ENCODE measurements at regions not wholly inside any gene's neighbourhood (a gene's known extent, or its start where the extent isn't known, plus 50 kb on each side); places are given as distances from the start of the nearest gene placed in this dataset.

DNA sequence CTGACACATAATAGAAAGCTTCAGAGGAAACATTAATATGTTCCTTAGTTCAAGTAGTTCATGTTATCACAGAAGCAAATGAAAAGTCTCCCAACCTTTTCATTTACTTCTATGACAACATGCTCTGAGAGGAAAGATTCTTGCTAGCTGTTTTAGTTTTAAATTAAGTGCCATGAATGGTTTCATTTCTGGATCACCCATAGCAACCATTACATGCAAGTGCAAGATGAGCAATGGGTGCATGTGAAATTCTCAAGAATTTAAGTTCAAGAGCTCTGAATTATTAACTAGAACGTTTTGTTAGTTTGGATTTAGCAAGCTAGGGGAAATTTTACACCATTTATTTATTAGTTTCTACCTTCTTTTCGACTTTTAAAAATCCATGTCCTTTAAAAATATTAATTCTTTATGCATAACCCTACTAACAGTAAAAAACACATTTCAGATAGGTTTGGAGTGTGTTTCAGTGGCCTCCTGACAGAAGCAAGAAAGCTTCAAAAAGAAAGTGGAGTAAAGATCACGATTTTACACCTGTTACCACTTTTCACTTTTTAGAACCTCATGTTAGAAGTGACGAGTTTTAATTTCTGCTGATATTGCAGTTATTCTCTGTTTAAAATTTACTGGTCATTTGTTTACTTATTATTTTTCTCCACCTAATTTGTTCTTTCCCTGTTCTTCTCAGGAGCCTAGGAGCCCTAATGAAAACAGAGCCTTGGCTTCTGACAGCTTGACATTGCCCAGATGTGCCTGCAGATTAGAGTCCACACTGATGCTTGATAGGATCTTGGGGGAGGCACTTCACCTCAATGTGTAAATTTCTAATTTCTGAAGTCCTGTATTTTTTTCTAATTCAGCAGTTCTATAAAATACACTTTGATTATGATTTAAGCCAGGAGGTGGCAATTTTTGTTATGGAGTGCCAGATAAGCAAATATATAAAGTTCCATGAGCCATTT, 995.3 kb upstream of the PHF14 start:
- H3K4me3 ChIP-seq (ENCODE audit: low read depth, low read length), result no peak overlapping the region
- no peak for DNase-seq (ENCODE audit: low read depth)
- TF ChIP-seq, protein P1, sequence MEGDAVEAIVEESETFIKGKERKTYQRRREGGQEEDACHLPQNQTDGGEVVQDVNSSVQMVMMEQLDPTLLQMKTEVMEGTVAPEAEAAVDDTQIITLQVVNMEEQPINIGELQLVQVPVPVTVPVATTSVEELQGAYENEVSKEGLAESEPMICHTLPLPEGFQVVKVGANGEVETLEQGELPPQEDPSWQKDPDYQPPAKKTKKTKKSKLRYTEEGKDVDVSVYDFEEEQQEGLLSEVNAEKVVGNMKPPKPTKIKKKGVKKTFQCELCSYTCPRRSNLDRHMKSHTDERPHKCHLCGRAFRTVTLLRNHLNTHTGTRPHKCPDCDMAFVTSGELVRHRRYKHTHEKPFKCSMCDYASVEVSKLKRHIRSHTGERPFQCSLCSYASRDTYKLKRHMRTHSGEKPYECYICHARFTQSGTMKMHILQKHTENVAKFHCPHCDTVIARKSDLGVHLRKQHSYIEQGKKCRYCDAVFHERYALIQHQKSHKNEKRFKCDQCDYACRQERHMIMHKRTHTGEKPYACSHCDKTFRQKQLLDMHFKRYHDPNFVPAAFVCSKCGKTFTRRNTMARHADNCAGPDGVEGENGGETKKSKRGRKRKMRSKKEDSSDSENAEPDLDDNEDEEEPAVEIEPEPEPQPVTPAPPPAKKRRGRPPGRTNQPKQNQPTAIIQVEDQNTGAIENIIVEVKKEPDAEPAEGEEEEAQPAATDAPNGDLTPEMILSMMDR (IDR thresholded peaks at IDR 0.05; ENCODE audit: insufficient read depth, low read depth, low read length), result no peak

DNA sequence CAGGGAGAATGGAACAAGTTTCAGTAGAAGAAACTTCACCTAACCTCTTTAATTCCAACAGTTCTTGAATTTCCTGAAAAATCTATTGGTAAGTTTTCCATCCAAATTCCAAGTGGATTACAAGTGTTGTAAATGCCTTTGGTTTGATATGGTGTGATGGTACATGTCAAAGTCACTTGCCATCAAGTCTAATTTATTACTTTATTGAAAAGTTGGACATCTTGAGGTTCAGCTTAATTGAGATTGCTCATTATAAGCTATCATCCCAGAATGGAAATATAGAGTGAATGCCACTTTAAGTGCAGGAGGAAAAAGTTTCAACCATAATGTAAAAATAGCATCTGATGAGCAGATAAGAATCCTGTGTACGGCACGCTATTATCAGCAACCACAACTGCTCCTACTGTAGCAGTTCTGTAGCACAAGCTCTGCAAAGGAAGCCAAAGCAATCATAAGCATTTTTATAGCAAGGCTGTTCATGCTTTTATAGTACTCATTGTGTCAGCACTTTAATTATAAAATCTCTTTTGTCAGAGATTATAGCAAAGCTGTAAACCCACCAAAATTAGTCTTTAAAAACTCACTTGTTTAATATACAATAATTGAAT, 991.8 kb upstream of the PHF14 start:
- TF ChIP-seq, protein P1 (IDR thresholded peaks at IDR 0.05; ENCODE audit: insufficient read depth, low read depth, low read length), result no peak
- H3K4me3 ChIP-seq (ENCODE audit: low read depth, low read length), result no peak overlapping the region
- DNase-seq (ENCODE audit: low read depth), result no peak

DNA sequence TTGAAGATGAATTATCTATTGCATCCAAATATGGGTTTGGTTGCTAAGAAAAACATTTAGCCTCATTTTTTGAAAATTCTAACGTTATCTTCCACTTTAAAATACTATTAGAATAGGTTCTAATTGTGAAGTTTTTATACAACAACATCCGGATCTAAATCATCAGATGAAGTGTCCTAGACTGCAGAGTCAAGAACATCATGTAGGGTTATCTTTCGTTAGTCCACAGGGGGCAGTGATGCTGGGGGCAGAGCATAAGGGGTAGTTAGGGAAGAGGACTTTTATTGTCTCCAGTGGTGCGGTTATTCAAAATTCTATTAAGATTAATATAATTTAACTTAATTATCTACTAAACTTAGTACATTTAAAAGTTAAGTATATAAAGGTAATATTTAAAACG, 990.6 kb upstream of the PHF14 start:
- TF ChIP-seq, protein P1 (IDR thresholded peaks at IDR 0.05; ENCODE audit: insufficient read depth, low read depth, low read length), result no peak
- H3K4me3 ChIP-seq (ENCODE audit: low read depth, low read length), result no peak overlapping the region
- no peak for DNase-seq (ENCODE audit: low read depth)

DNA sequence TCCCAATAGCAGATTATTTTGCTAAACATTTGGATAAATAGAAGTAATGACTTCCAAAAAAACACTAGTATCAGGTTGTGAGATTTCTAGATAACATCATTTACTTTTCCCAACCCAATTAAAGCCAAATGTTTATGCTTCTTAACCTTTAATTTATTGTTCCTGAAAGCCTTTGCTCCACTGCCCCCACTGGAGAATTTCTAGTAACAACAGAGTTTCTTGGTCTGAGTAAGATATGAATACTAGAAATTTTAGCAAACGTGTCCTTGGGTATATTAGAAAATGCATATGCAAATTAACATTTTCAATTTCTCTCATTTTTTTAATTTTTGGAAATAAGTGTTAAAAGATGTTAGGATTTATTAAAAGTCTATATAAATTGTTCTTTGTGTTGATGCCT, 958.0 kb upstream of the PHF14 start:
- DNase-seq (ENCODE audit: low read depth), result no peak
- H3K4me3 ChIP-seq (ENCODE audit: low read depth, low read length), result no peak overlapping the region
- TF ChIP-seq, protein P1 (IDR thresholded peaks at IDR 0.05; ENCODE audit: insufficient read depth, low read depth, low read length), result no peak

DNA sequence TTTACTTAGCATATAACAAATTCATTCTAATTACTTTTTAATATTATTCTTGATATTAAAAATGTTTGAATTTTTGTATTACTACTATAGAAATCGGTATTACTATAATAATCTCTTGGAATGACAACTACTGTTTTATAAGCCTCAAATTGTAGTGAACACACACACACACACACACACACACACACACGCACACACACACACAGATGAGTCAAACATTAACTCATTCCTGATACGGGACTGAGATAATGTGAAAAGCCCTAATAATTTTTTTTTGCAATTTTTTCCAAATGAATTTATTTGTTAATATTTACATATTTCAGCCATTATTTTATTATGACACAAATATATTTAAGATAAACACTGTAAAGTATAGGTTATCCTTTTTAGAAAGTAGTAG, 951.2 kb upstream of the PHF14 start:
- TF ChIP-seq, protein P1 (IDR thresholded peaks at IDR 0.05; ENCODE audit: insufficient read depth, low read depth, low read length), result no peak
- H3K4me3 ChIP-seq (ENCODE audit: low read depth, low read length), result no peak overlapping the region
- DNase-seq (ENCODE audit: low read depth), result no peak

DNA sequence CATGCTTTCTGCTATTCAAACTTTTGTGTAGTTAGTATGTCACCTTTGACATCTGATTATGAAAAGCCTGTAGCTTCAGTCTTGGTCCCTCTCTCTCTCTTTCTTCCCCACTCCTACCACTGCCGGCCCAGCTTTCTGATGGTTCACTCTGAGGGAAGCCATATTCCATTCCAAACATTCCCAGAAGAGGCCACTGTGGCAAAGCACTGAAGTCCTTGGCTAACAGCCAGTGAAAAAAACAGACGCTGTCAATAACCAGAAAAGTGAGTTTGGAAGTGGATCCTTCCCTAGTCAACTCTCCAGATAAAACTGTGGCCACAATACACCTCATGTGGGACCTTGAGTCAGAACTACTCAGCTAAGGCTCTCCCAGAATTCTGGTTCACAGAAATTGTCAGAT, 950.7 kb upstream of the PHF14 start:
- no peak overlapping the region for H3K4me3 ChIP-seq (ENCODE audit: low read depth, low read length)
- no peak for DNase-seq (ENCODE audit: low read depth)
- TF ChIP-seq, protein P1 (IDR thresholded peaks at IDR 0.05; ENCODE audit: insufficient read depth, low read depth, low read length), result no peak
